Fibroblast of lung (primary cell): ENCODE measurements at regions not wholly inside any gene's neighbourhood (a gene's known extent, or its start where the extent isn't known, plus 50 kb on each side); places are given as distances from the start of the nearest gene placed in this dataset.

Experiments
- DNase-seq, 2 donors: peaks; one replicate each; pipeline versions ENCODE4 v3.0.0 to v3.0.0-alpha.2; 2010; ENCODE audit warnings: low read depth in 2 of 2
- H2AFZ ChIP-seq: 2 replicates; pipeline ENCODE4 v1.5.1; 2012; ENCODE audit warnings: low read length, control low read depth, inconsistent platforms
- H3K27ac ChIP-seq: 2 replicates; pipeline ENCODE4 v1.5.1; 2011; ENCODE audit warnings: low read length, control low read depth; ENCODE audit not compliant: insufficient read depth
- H3K27me3 ChIP-seq: 2 replicates; pipeline ENCODE4 v1.5.1; 2011; ENCODE audit warnings: mild to moderate bottlenecking, low read length; ENCODE audit not compliant: control insufficient read depth, insufficient read depth
- H3K36me3 ChIP-seq: 2 replicates; pipeline ENCODE4 v1.5.1; 2011; ENCODE audit warnings: low read length; ENCODE audit not compliant: control insufficient read depth, insufficient read depth
- H3K4me1 ChIP-seq: 2 replicates; pipeline ENCODE4 v1.5.1; 2011; ENCODE audit warnings: low read length; ENCODE audit not compliant: control insufficient read depth, insufficient read depth; ENCODE audit errors: extremely low read depth
- H3K4me2 ChIP-seq: 2 replicates; pipeline ENCODE4 v1.5.1; 2011; ENCODE audit warnings: low read length, control low read depth; ENCODE audit not compliant: insufficient read depth; ENCODE audit errors: extremely low read depth
- H3K4me3 ChIP-seq, 4 experiments: fragments of 200-600 bp in 1 of 4; sonication (generic) in 1 of 4; replicated peaks in 1 of 4; 2 replicates each; pipeline ENCODE4 v1.5.1; 2011 to 2016; ENCODE audit warnings: low read length in 4 of 4, low read depth in 3 of 4, mild to moderate bottlenecking in 3 of 4, control low read depth in 2 of 4, inconsistent platforms in 1 of 4, mixed read lengths in 1 of 4; ENCODE audit not compliant: insufficient read depth in 1 of 4; ENCODE audit errors: control extremely low read depth in 1 of 4
- H3K79me2 ChIP-seq: 2 replicates; pipeline ENCODE4 v1.5.1; 2012; ENCODE audit warnings: mild to moderate bottlenecking, low read length, inconsistent platforms; ENCODE audit not compliant: control insufficient read depth, insufficient read depth
- H3K9ac ChIP-seq: 2 replicates; pipeline ENCODE4 v1.5.1; 2011; ENCODE audit warnings: mild to moderate bottlenecking, low read length, control low read depth; ENCODE audit not compliant: insufficient read depth
- H3K9me3 ChIP-seq: 2 replicates; pipeline ENCODE4 v1.5.1; 2012; ENCODE audit warnings: low read depth, low read length; ENCODE audit not compliant: control insufficient read depth, insufficient read depth
- H4K20me1 ChIP-seq: 2 replicates; pipeline ENCODE4 v1.5.1; 2011; ENCODE audit warnings: low read length; ENCODE audit not compliant: control insufficient read depth, insufficient read depth; ENCODE audit errors: extremely low read depth
- EZH2 ChIP-seq: IDR thresholded peaks from 2 replicates; pipeline ENCODE4 v1.5.1; 2012; ENCODE audit warnings: low read length, control low read depth, mild to moderate bottlenecking; ENCODE audit errors: missing control alignments
- TF ChIP-seq, protein P1 (sequence below), 2 donors: IDR thresholded peaks in 1 of 2; conservative IDR thresholded peaks in 1 of 2; 1 replicate in 1 of 2; 2 replicates in 1 of 2; pipeline ENCODE4 v1.5.1; 2011 to 2012; ENCODE audit warnings: low read length in 2 of 2, control low read depth in 1 of 2, inconsistent platforms in 1 of 2, low read depth in 1 of 2, mild to moderate bottlenecking in 1 of 2

DNA sequence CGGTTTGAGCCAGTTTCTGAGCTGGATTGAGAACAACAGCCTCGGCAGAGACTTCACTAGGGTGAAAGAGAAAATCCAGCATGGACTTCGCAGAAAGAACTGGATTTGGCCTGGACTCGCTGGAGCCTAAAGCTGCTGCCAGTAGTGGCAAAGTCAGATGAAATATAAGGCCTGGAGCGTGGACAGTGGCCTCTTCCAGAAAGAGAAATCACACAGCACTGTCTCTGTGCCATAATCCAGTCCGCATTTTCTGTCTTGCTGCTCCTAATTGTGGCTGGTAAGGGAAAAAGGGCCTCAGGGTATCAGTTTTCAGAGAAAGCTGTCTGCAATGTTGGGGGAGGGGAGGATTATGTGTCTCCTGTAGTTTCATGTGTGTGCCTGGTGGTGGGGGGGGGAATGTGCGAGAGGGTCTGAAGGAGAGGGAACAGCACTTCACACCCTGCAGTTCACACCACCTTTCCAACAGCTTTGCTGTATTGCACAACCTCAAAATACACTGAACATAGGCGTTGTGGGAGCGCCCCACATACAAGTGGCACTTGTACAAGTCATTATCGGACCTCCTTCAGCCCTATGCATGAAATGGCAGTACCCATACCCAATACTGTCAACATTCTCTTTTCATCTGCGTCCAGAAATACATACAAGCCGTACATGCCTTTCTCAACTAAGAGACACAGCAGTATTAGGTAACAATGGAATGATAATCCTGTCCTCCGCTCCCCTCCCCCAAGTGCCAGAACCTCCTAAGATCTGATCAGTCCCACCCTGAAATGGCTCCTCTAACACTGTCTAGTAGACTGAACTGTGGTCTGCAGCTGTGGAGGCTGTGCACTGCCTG lies 107.5 kb upstream of the ATF7IP start:
- Histone ChIP-seq H3K9me3 (no peaks in the 10 kb centered on the region), H3K4me1 (peaks cover 12% of the 10 kb centered on the region), H3K79me2 (no peaks in the 10 kb centered on the region), H3K27me3 (no peaks in the 10 kb centered on the region), H3K4me2 (peak overlapping the region; percentile 38), H4K20me1 (no peaks in the 10 kb centered on the region), H3K9ac (no peak overlapping the region), H3K27ac (peak overlapping the region; percentile 71), H2AFZ (peak overlapping the region; percentile 81), H3K36me3 (no peaks in the 10 kb centered on the region), H3K4me3 (no peak overlapping the region)
- DNase-seq: peak; percentile 100
- TF ChIP-seq, protein P1, sequence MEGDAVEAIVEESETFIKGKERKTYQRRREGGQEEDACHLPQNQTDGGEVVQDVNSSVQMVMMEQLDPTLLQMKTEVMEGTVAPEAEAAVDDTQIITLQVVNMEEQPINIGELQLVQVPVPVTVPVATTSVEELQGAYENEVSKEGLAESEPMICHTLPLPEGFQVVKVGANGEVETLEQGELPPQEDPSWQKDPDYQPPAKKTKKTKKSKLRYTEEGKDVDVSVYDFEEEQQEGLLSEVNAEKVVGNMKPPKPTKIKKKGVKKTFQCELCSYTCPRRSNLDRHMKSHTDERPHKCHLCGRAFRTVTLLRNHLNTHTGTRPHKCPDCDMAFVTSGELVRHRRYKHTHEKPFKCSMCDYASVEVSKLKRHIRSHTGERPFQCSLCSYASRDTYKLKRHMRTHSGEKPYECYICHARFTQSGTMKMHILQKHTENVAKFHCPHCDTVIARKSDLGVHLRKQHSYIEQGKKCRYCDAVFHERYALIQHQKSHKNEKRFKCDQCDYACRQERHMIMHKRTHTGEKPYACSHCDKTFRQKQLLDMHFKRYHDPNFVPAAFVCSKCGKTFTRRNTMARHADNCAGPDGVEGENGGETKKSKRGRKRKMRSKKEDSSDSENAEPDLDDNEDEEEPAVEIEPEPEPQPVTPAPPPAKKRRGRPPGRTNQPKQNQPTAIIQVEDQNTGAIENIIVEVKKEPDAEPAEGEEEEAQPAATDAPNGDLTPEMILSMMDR (conservative IDR thresholded peaks at IDR 0.05 in 1 of 2, IDR thresholded peaks at IDR 0.05 in 1 of 2; ENCODE audit: low read depth in 1 of 2, low read length in 2 of 2): no peak

DNA sequence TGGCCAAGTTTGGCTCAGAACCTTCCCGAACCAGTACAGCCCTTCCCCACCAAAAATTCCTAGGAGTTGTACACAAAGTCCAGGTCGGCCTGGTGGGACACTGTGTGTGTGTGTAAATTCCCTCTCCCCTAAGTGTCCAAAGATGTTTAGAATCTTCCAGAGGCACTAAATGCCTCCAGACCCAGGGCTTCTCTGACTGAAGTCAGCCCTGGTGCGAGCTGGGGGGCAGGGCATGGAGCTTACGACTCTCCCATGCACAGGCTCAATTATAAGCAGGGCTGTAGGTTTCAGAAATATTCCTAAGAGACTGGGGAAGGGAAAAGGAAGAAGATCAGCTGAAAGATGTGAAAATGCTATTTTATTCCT lies 106.9 kb upstream of the ATF7IP start:
- H4K20me1 ChIP-seq: no peaks in the 10 kb centered on the region
- no peaks in the 10 kb centered on the region for H3K27me3 ChIP-seq
- no peak overlapping the region for H3K4me3 ChIP-seq
- no peak overlapping the region for H3K4me2 ChIP-seq
- H3K79me2 ChIP-seq: no peaks in the 10 kb centered on the region
- no peaks in the 10 kb centered on the region for H3K9me3 ChIP-seq
- no peak for DNase-seq
- peak overlapping the region; percentile 81 for H2AFZ ChIP-seq
- H3K36me3 ChIP-seq: no peaks in the 10 kb centered on the region
- H3K27ac ChIP-seq: no peak overlapping the region
- TF ChIP-seq, protein P1 (conservative IDR thresholded peaks at IDR 0.05 in 1 of 2, IDR thresholded peaks at IDR 0.05 in 1 of 2; ENCODE audit: low read depth in 1 of 2, low read length in 2 of 2): no peak
- no peak for TF ChIP-seq EZH2
- peaks cover 12% of the 10 kb centered on the region for H3K4me1 ChIP-seq
- H3K9ac ChIP-seq: no peak overlapping the region

DNA sequence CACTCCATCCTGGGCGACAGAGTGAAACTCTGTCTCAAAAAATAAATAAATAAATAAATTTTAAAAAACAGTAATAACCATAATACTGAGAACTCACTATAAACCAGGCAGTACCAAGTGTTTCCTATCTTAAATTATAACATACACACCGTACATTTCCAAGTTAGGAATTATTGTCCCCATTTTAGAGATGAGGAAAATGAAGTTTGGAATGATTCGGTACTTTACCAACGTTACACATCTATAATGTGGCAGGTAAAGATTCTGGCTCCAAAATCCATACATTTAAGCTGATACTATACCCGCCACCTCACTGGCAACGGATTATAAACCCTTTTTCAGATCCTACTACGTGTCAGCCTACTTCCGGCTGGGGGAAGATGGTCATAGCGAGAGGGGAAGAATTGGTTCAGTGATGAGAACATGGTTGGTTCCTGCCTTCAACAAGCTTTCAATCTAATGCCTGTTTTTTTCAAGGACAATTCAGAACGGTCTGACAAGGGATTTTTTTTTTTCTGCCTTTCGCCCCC lies 105.9 kb upstream of the ATF7IP start:
- Histone ChIP-seq H3K9ac (no peak overlapping the region), H3K9me3 (no peaks in the 10 kb centered on the region), H4K20me1 (no peaks in the 10 kb centered on the region), H3K27me3 (no peaks in the 10 kb centered on the region), H3K4me1 (peaks cover 12% of the 10 kb centered on the region), H3K36me3 (no peaks in the 10 kb centered on the region), H3K4me2 (no peak overlapping the region), H3K79me2 (no peaks in the 10 kb centered on the region), H3K4me3 (no peak overlapping the region), H3K27ac (peak overlapping the region; percentile 76), H2AFZ (no peak overlapping the region)
- TF ChIP-seq EZH2: no peak
- TF ChIP-seq, protein P1 (conservative IDR thresholded peaks at IDR 0.05 in 1 of 2, IDR thresholded peaks at IDR 0.05 in 1 of 2; ENCODE audit: low read depth in 1 of 2, low read length in 2 of 2): no peak
- no peak for DNase-seq
